PC-3 (cell line): ENCODE measurements at regions not wholly inside any gene's neighbourhood (a gene's known extent, or its start where the extent isn't known, plus 50 kb on each side); places are given as distances from the start of the nearest gene placed in this dataset.
"Not testable (repeated sequence)": the region's sequence is repeated elsewhere in the genome, so short reads cannot be mapped to it uniquely, and the experiment has no call there.

Experiments used
- ATAC-seq: fragments of 200-7000 bp; cut with Tn5 transposase; 2 replicates; pipeline ENCODE4 v1.9.1; 2020; ENCODE audit warnings: mild to moderate bottlenecking, moderate library complexity
- BruUV-seq: library from RNA; stranded (reverse); fragments of 400-500 nt; replicated peaks from 2 replicates; lab custom pipeline; 2021; lab: Mats Ljungman, UMichigan
- CTCF ChIA-PET: fragments of 300-600 bp; sonication (Branson Sonifier 250); formaldehyde crosslinking; loops from one replicate; lab custom pipeline; 2022; ENCODE audit warnings: antibody characterized with exemption; lab: Charles Lee
- POLR2A ChIA-PET: fragments of 300-600 bp; sonication (Branson Sonifier 250); formaldehyde crosslinking; loops from one replicate; lab custom pipeline; 2022; ENCODE audit warnings: antibody characterized with exemption; ENCODE audit not compliant: unreplicated experiment; lab: Charles Lee
- DNase-seq: peaks from one replicate; pipeline ENCODE4 v3.0.0-alpha.2; 2015
- H2AFZ ChIP-seq: fragments of 300-600 bp; sonication (generic); 2 replicates; pipeline ENCODE4 v1.6.0; 2016; ENCODE audit warnings: antibody characterized with exemption, low read length
- H3F3A ChIP-seq: fragments of 300-600 bp; sonication (generic); one replicate; pipeline ENCODE4 v1.6.0; 2017; ENCODE audit warnings: antibody characterized with exemption, low read length, control low read depth, mild to moderate bottlenecking; ENCODE audit not compliant: unreplicated experiment
- H3K27ac ChIP-seq: fragments of 300-600 bp; sonication (generic); 2 replicates; pipeline ENCODE4 v1.5.1; 2016; ENCODE audit warnings: mild to moderate bottlenecking, low read length
- H3K27me3 ChIP-seq: fragments of 300-600 bp; sonication (generic); 2 replicates; pipeline ENCODE4 v1.6.1; 2016; ENCODE audit warnings: low read length, mixed read lengths
- H3K36me3 ChIP-seq: fragments of 300-600 bp; sonication (generic); 2 replicates; pipeline ENCODE4 v1.6.1; 2016; ENCODE audit warnings: low read depth, mixed run types, low read length, mixed read lengths
- H3K4me1 ChIP-seq: fragments of 300-600 bp; sonication (generic); 2 replicates; pipeline ENCODE4 v1.5.1; 2016; ENCODE audit warnings: low read length; ENCODE audit not compliant: insufficient read depth
- H3K4me2 ChIP-seq: fragments of 300-600 bp; sonication (generic); 2 replicates; pipeline ENCODE4 v1.6.0; 2016; ENCODE audit warnings: low read length
- H3K4me3 ChIP-seq: fragments of 300-600 bp; sonication (generic); 2 replicates; pipeline ENCODE4 v1.5.1; 2016; ENCODE audit warnings: mild to moderate bottlenecking, low read length, mixed read lengths
- H3K79me2 ChIP-seq: fragments of 300-600 bp; sonication (generic); 2 replicates; pipeline ENCODE4 v1.6.1; 2017; ENCODE audit warnings: low read length, mixed read lengths
- H3K9ac ChIP-seq: fragments of 300-600 bp; sonication (generic); 2 replicates; pipeline ENCODE4 v1.6.0; 2016; ENCODE audit warnings: mild to moderate bottlenecking, low read length
- H3K9me2 ChIP-seq: fragments of 300-600 bp; sonication (generic); replicated peaks from 2 replicates; pipeline ENCODE4 v1.6.1; 2016; ENCODE audit warnings: mixed run types, low read length, mixed read lengths
- H3K9me3 ChIP-seq: fragments of 300-600 bp; sonication (generic); 2 replicates; pipeline ENCODE4 v1.6.1; 2016; ENCODE audit warnings: low read length, mixed read lengths
- H4K20me1 ChIP-seq: fragments of 300-600 bp; sonication (generic); 2 replicates; pipeline ENCODE4 v1.6.1; 2016; ENCODE audit warnings: low read length, mixed read lengths
- EZH2 ChIP-seq: fragments of 300-600 bp; sonication (generic); IDR thresholded peaks from one replicate; pipeline ENCODE4 v1.6.1; 2017; ENCODE audit warnings: antibody characterized with exemption, mild to moderate bottlenecking, low read length; ENCODE audit not compliant: unreplicated experiment
- EZH2phosphoT487 ChIP-seq: fragments of 300-600 bp; sonication (generic); IDR thresholded peaks from 2 replicates; pipeline ENCODE4 v1.6.1; 2018; ENCODE audit warnings: mild to moderate bottlenecking, antibody characterized with exemption, low read length, borderline replicate concordance
- intact Hi-C: fragments of 100-400 bp; cut with micrococcal nuclease; formaldehyde crosslinking; loops from 2 replicates; pipeline ENCODE4 v1.9.0; 2023
- TF ChIP-seq, protein P1 (sequence below): fragments of 300-600 bp; sonication (generic); conservative IDR thresholded peaks from 2 replicates; pipeline ENCODE4 v1.5.1; 2017; ENCODE audit warnings: antibody characterized with exemption, low read depth, mild to moderate bottlenecking, low read length

DNA sequence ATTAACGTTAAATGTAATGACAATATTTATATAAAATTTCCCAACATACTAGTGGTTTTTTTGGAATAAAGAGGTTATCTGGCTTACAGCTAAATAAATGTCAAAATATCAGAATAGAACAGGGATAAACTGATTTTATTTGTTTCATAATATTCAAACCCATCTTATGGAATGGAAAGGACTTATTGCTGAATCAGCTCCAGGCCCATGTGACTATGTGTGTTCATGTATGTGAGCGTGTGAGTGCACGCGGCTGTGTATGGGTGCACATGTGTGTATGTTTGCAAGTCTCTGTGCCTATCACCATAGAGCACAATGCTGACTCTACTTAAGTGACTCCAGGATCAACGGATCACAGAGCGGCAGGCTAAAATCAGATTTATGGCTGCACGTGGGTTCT, 392.3 kb upstream of the GRM7 start:
- ChIA-PET CTCF (no interaction called here), POLR2A (no interaction called here)
- Histone ChIP-seq H3K4me2 (no peak overlapping the region), H3K27ac (no peak overlapping the region), H2AFZ (no peak overlapping the region), H3K4me1 (no peaks in the 10 kb centered on the region), H3K9me2 (no peaks in the 10 kb centered on the region), H3F3A (no peaks in the 10 kb centered on the region), H3K36me3 (no peaks in the 10 kb centered on the region), H3K9me3 (peaks cover 6% of the 10 kb centered on the region; the same call in 1 of the 2 replicates), H3K9ac (no peak overlapping the region), H4K20me1 (no peaks in the 10 kb centered on the region), H3K27me3 (no peaks in the 10 kb centered on the region), H3K4me3 (no peak overlapping the region), H3K79me2 (no peaks in the 10 kb centered on the region)
- TF ChIP-seq EZH2phosphoT487 (no peak), EZH2 (no peak)
- TF ChIP-seq, protein P1, sequence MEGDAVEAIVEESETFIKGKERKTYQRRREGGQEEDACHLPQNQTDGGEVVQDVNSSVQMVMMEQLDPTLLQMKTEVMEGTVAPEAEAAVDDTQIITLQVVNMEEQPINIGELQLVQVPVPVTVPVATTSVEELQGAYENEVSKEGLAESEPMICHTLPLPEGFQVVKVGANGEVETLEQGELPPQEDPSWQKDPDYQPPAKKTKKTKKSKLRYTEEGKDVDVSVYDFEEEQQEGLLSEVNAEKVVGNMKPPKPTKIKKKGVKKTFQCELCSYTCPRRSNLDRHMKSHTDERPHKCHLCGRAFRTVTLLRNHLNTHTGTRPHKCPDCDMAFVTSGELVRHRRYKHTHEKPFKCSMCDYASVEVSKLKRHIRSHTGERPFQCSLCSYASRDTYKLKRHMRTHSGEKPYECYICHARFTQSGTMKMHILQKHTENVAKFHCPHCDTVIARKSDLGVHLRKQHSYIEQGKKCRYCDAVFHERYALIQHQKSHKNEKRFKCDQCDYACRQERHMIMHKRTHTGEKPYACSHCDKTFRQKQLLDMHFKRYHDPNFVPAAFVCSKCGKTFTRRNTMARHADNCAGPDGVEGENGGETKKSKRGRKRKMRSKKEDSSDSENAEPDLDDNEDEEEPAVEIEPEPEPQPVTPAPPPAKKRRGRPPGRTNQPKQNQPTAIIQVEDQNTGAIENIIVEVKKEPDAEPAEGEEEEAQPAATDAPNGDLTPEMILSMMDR, result no peak
- intact Hi-C loops, result no loop called here
- ATAC-seq, result no peak
- no peak for DNase-seq
- no TSS peak for BruUV-seq

- intact Hi-C loops, result no loop called here
- H4K20me1 ChIP-seq, result no peaks in the 10 kb centered on the region
- no peak overlapping the region for H3K27ac ChIP-seq
- no peaks in the 10 kb centered on the region for H3K9me2 ChIP-seq
- no peaks in the 10 kb centered on the region for H3K36me3 ChIP-seq
- no peaks in the 10 kb centered on the region for H3K27me3 ChIP-seq
- H2AFZ ChIP-seq, result no peak overlapping the region
- no peak overlapping the region for H3K4me3 ChIP-seq
- ATAC-seq (no peak), DNase-seq (no peak)
- TF ChIP-seq, protein P1, result no peak
- TF ChIP-seq EZH2phosphoT487, result no peak
- TF ChIP-seq EZH2, result no peak
- H3K9me3 ChIP-seq, result peaks cover 6% of the 10 kb centered on the region; the same call in 1 of the 2 replicates
- no peaks in the 10 kb centered on the region for H3K4me1 ChIP-seq
- CTCF ChIA-PET, result no interaction called here
- BruUV-seq, result no TSS peak
- POLR2A ChIA-PET, result no interaction called here
- H3K79me2 ChIP-seq, result no peaks in the 10 kb centered on the region
- H3K9ac ChIP-seq, result no peak overlapping the region
- no peak overlapping the region for H3K4me2 ChIP-seq
- no peaks in the 10 kb centered on the region for H3F3A ChIP-seq
Measured at GRCh38 chr3:6471744-6472143, 389.2 kb upstream of the GRM7 start.

- H4K20me1 ChIP-seq, CTCF ChIA-PET, H2AFZ ChIP-seq, H3K9ac ChIP-seq, H3F3A ChIP-seq, H3K4me1 ChIP-seq, H3K27me3 ChIP-seq, H3K4me2 ChIP-seq, H3K79me2 ChIP-seq, DNase-seq, H3K36me3 ChIP-seq, H3K27ac ChIP-seq, H3K9me2 ChIP-seq, POLR2A ChIA-PET, intact Hi-C loops, H3K4me3 ChIP-seq, H3K9me3 ChIP-seq, ATAC-seq, BruUV-seq: not testable (repeated sequence)
Measured at GRCh38 chr3:6490487-6491327, 370.2 kb upstream of the GRM7 start.
